ENCODE measurements at regions not wholly inside any gene's neighbourhood (a gene's known extent, or its start where the extent isn't known, plus 50 kb on each side); places are given as distances from the start of the nearest gene placed in this dataset.
"Not testable (repeated sequence)": the region's sequence is repeated elsewhere in the genome, so short reads cannot be mapped to it uniquely, and the experiment has no call there.

DNA sequence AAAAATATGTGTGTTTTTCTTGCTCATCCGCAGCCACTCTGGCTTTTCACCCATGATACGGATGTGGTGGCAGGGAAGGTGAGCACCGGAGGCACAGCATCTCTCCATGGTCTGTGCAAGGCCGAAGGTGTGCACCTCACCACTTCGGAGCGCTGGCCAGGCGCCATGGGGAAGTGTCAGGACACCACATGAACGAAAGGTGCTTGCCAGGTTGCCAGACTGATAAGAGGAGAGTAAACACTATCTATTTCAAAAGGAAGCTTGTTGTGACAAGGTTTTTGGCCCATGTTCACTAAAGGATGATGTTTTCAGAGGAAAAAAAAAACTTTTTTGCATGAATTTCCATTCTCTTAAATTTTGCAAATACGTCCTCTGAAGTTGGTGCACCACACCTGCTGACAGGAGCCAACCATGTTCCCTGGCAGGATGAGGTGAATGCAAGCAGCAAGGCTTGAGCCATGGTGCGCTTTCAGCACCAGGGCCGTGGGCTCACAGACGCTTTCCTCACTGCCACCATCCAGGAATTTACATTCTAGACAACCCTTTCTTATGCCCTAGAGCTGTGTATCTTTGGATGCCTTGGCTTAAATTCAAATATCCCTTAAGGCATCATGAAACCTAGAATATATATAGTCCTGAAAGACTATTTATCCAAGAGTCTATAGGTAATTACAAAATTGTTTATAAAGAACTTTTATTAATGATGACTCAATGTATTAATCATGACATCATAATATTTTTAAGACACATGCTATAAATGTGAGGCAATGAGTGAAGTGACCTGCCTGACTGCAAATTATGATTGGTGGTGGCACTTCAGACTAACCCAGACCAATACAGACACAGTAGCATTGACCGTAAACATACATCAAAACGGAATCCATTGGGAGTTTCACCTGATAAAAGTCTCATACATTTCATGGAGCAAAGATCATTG is 234.5 kb downstream of the TFAP2A start:
- DNase-seq (ENCODE audit: low read depth) = no peak

GRCh38 chr6:10177704-10178103 is 237.2 kb downstream of the TFAP2A start:
- DNase-seq (ENCODE audit: low read depth) = no peak

DNA sequence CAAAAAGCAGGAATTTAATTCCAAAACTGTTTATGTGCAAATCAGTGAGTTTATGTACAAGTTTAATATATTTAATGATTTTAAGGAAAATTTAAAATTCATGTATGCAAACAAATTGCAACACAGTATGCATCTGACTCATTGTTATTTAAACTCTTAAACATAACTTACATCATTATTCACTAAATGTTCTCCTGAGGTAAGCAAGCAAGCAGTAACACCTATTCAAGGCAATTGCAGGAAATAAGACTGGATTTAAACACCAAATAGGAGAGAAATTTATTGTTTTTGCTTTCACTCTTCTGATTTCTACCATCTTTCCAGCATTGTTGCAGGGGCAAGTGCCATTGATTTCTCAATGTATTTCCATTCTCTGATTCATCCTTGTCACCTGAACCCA is 239.5 kb downstream of the TFAP2A start:
- no peak for DNase-seq (ENCODE audit: low read depth)

DNA sequence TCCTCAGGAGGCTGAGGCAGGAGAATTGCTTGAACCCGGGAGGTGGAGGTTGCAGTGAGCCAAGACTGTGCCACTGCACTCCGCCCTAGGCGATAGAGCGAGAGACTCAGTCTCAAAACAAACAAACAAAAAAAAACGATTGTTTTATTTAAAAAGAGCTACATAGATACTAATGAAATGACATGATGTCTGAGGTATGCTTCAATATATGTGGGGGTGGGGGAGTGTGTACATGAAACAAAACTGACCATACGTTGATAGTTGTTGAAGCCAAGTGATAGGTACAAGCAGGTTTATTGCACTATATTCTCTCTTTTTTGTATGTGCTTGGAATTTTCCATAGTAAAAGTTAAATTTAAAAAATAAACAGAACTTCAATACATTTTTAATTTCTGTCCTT is 240.1 kb downstream of the TFAP2A start:
- DNase-seq (ENCODE audit: low read depth) = no peak

DNA sequence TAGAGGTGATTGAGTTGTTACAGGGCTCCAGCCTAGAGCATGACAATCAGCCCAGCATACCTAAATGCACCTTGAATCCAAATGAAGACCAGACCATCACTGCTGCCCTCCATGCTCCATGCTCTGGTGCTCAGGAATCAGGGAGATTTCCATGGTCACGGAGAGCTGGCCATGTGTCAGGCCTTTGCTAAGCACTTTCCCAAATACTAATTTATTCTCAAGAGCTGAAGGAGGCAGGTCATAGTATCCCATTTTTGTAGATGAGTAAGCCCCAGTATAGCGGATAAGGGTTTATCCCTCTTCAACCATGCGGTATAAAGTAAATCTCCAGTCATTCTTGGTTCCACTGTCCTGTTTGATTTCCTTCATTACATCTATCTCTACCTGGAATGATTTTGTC is 240.8 kb downstream of the TFAP2A start:
- no peak for DNase-seq (ENCODE audit: low read depth)

DNA sequence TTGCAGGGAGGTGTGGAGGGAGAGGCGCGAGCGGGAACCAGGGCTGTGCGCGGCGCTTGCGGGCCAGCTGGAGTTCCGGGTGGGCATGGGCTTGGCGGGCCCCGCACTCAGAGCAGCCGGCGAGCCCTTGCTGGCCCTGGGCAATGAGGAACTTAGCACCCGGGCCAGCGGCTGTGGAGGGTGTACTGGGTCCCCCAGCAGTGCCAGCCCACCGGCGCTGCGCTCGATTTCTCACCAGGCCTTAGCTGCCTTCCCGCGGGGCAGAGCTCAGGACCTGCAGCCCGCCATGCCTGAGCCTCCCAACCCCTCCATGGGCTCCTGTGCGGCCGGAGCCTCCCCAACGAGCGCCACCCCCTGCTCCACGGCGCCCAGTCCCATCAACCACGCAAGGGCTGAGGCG is 243.2 kb downstream of the TFAP2A start:
- DNase-seq (ENCODE audit: low read depth) = not testable (repeated sequence)

- no peak for DNase-seq (ENCODE audit: low read depth)
Measured at GRCh38 chr6:10170816-10171215, 244.1 kb downstream of the TFAP2A start.

GRCh38 chr6:10166031-10166430 is 248.8 kb downstream of the TFAP2A start:
- no peak for DNase-seq (ENCODE audit: low read depth)

- DNase-seq (ENCODE audit: low read depth) = no peak
Measured at GRCh38 chr6:10163203-10163962, 251.5 kb downstream of the TFAP2A start.

DNA sequence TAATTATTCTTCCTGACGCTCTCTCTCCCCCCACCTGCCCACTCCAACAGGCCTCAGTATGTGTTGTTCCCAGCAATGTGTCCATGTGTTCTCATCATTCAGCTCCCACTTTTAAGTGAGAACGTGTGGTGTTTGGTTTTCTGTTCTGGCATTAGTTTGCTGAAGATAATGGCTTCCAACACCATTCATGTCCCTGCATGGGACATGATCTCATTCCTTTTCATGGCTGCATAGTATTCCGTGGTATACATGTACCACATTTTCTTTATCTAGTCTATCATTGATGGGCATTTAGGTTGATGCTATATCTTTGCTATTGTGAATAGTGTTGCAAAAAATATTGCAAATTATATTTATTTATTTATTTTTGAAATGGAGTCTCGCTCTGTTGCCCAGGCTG is 258.0 kb downstream of the TFAP2A start:
- DNase-seq (ENCODE audit: low read depth) = no peak

GRCh38 chr6:10154251-10154650 is 260.6 kb downstream of the TFAP2A start:
- no peak for DNase-seq (ENCODE audit: low read depth)

DNA sequence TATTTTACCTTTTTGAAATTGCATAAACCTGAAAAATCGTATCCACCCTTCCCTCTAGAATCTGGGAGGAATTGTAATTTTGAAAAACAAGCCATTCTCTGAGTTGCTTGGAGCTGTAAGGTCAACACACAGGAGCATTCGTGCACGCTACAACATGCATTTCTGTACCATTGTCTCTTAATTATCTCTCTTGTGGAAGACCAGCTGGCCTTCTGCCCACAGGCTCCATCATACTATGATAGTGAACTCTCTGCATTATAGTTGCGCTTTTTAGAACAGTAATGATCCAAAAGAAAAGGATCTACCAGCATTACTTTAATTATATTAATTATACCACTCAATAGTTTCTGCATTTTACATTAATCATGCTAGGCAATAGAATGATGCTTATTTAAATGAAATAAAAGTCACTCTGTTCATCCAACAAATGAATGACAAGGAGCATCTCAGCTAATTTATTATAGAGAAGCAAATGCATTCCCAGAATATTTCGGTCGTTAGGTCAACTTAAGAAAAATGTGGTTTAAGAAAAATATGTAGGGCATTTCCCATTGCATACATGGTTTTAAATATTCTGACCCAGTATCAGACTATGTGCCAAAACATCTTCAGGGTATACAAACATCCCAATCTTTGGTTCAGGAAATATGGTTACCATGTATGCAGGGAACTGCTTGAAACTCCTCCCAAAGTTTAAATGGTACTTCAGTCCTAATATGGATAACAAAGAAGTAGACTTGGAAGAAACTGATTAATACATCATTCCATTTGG is 263.5 kb downstream of the TFAP2A start:
- DNase-seq (ENCODE audit: low read depth) = no peak

- no peak for DNase-seq (ENCODE audit: low read depth)
Measured at GRCh38 chr6:10149603-10150002, 265.3 kb downstream of the TFAP2A start.

GRCh38 chr6:10146715-10147451 is 268.0 kb downstream of the TFAP2A start:
- DNase-seq (ENCODE audit: low read depth) = peak; percentile 8

- no peak for DNase-seq (ENCODE audit: low read depth)
Measured at GRCh38 chr6:10144772-10145171, 270.1 kb downstream of the TFAP2A start.

- DNase-seq (ENCODE audit: low read depth) = no peak
Measured at GRCh38 chr6:10141746-10142443, 273.0 kb downstream of the TFAP2A start.

GRCh38 chr6:10140824-10141223 is 274.1 kb downstream of the TFAP2A start:
- no peak for DNase-seq (ENCODE audit: low read depth)

DNA sequence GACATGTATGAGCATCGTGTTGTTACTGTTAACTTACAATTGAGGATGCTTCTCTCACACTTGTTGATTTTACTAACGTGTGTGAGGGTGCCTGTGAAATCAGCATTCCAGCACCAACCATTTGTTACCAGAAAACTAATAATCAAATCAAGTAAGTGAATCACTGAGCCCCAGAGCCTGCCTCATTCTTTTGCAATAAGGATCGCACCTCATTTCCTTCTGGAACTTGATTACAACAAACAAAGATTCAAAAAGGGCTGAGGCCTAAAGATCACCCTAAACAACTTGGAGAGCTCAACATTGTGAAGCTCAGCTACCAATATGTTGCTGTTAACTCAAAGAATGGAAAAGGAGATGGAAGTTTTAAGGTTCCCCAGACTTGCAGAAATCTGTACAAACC is 274.7 kb downstream of the TFAP2A start:
- no peak for DNase-seq (ENCODE audit: low read depth)

DNA sequence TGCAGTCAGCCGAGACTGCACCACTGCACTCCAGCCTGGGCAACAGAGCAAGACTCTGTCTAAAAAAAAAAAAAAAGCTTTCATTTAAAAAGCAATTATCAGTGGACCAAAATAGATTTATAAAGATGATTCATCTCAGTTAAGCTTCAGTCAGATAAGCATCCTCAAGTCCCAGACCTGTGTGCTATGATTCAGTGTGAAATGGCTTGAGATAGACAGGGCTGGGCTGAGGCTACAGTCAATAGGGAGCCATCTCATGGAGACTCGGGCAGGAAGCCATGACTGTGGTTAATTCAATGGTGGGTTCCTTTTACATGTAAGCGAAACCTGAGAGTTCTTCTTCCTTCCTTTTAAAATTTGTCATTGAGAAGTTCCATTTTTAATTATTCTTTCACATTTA is 276.0 kb downstream of the TFAP2A start:
- no peak for DNase-seq (ENCODE audit: low read depth)

DNA sequence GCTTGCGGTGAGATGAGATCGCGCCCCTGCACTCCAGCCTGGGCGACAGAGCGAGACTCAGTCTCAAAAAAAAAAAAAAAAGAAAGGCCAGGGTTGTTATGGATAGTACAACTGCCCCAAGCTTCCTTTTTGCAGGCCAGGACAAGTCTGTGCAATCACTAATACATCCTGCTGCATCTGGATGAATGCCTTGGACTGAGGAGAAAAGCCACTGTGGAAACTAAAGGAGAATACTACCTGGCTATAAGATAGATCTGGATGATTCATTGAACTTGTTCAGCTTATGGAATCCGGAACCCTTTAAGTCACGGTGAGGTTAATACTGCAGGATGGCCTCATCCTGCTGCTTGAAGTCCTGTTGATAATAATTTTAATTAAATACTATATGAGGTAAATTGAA is 278.2 kb downstream of the TFAP2A start:
- no peak for DNase-seq (ENCODE audit: low read depth)

GRCh38 chr6:10134185-10134584 is 280.7 kb downstream of the TFAP2A start:
- not testable (repeated sequence) for DNase-seq (ENCODE audit: low read depth)
